Suprapubic skin (tissue), 3 donors: ENCODE measurements at regions not wholly inside any gene's neighbourhood (a gene's known extent, or its start where the extent isn't known, plus 50 kb on each side); places are given as distances from the start of the nearest gene placed in this dataset.

Experiments used
- CTCF ChIP-seq, 2 donors: fragments of 200-600 bp in 1 of 2; fragments of 450-650 bp in 1 of 2; sonication (generic) in 1 of 2; IDR thresholded peaks; one replicate each; pipeline ENCODE4 v1.5.1; 2016 to 2019; ENCODE audit warnings: antibody characterized with exemption in 2 of 2, mild to moderate bottlenecking in 1 of 2, moderate library complexity in 1 of 2
- EP300 ChIP-seq: sonication (generic); formaldehyde crosslinking; IDR thresholded peaks from one replicate; pipeline ENCODE4 v1.6.1; 2017; ENCODE audit warnings: antibody characterized with exemption

DNA sequence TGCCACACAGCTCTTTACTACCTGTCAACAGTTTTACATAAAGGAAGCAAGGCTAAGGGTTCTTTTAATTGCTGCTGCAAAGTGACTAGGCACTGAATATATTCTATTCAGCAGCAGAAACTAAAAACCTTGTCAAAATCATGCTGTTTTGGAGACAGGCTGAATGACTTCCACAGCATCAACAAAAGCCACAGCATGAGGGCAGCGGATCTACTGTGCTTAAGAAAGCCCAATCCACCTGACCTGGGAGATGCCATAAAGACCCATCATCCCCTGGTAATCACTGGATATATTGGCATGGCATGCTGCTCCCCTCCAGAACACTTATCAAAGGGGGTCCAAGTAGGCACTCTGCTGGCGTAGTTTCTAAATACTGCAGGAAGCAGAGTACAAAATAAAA is 715.1 kb upstream of the SLC8A1 start:
- TF ChIP-seq EP300: no peak
- no peak for TF ChIP-seq CTCF (IDR thresholded peaks at IDR 0.05)
